Type B pancreatic cell (in vitro differentiated cells): ENCODE measurements at regions not wholly inside any gene's neighbourhood (a gene's known extent, or its start where the extent isn't known, plus 50 kb on each side); places are given as distances from the start of the nearest gene placed in this dataset.

Experiments
- DNase-seq: peaks from one replicate; pipeline ENCODE4 v3.0.0; 2021; ENCODE audit warnings: mixed read lengths; ENCODE audit not compliant: unreplicated experiment; ENCODE audit errors: extremely low spot score
- H3K27ac Mint-ChIP-seq: 2 replicates; pipeline ENCODE4 v1.8.0; 2021; ENCODE audit warnings: mild to moderate bottlenecking, mixed read lengths
- H3K27me3 Mint-ChIP-seq: 2 replicates; pipeline ENCODE4 v1.8.0; 2021; ENCODE audit warnings: mixed read lengths
- H3K36me3 Mint-ChIP-seq: 2 replicates; pipeline ENCODE4 v1.8.0; 2021; ENCODE audit warnings: mixed read lengths
- H3K4me1 Mint-ChIP-seq: one replicate; pipeline ENCODE4 v1.8.0; 2021; ENCODE audit warnings: mixed read lengths; ENCODE audit not compliant: unreplicated experiment
- H3K4me3 Mint-ChIP-seq: 2 replicates; pipeline ENCODE4 v1.8.0; 2021; ENCODE audit warnings: mild to moderate bottlenecking, mixed read lengths
- H3K9me3 Mint-ChIP-seq: 2 replicates; pipeline ENCODE4 v1.8.0; 2021; ENCODE audit warnings: mixed read lengths
- TF ChIP-seq, protein P1 (sequence below): fragments of 200-600 bp; sonication (generic); conservative IDR thresholded peaks from 2 replicates; pipeline ENCODE4 v1.5.0; 2021; ENCODE audit warnings: antibody characterized with exemption, mild to moderate bottlenecking

DNA sequence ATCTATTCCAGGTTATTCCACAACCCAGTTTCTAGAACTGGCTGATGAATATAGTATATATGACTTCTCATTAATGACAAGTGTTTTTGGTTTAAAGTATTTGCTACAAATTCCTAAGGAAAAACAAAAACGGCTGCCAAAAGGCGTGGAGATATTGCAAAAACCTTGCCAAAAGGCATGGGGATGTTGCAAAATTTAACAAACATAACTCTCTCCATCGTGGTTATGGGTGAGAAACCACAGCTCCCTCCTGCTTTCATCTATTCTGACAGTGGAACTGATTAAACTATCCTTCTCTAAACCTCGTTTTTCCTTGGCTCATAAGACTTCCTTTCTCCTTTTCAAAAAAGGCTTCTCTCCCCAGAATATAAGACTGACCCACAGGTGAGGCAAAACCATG, 342.0 kb upstream of the PDZRN3 start:
- H3K9me3 Mint-ChIP-seq, result peaks cover 5% of the 10 kb centered on the region

DNA sequence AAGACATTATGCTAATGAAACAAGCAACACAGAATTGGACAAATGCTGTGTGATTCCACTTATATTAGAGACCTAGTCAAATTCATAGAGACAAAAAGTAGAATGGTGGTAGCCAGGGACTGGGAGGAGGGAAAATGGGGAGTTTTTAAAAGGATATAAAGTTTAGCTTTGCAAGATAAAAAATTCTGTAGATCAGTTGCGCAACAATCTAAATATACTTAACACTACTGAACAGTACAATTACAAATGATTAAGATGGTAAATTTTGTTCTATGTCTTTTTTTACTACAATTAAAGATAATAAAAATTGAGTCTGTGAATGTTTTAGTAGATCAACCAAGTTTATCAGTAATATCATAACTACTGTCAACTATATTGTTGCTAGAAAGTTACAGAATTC, 340.1 kb upstream of the PDZRN3 start:
- no peak for DNase-seq
- Mint-ChIP-seq H3K4me1 (no peaks in the 10 kb centered on the region), H3K27me3 (no peaks in the 10 kb centered on the region), H3K4me3 (no peak overlapping the region), H3K27ac (no peak overlapping the region), H3K9me3 (no peaks in the 10 kb centered on the region), H3K36me3 (no peaks in the 10 kb centered on the region)
- TF ChIP-seq, protein P1, sequence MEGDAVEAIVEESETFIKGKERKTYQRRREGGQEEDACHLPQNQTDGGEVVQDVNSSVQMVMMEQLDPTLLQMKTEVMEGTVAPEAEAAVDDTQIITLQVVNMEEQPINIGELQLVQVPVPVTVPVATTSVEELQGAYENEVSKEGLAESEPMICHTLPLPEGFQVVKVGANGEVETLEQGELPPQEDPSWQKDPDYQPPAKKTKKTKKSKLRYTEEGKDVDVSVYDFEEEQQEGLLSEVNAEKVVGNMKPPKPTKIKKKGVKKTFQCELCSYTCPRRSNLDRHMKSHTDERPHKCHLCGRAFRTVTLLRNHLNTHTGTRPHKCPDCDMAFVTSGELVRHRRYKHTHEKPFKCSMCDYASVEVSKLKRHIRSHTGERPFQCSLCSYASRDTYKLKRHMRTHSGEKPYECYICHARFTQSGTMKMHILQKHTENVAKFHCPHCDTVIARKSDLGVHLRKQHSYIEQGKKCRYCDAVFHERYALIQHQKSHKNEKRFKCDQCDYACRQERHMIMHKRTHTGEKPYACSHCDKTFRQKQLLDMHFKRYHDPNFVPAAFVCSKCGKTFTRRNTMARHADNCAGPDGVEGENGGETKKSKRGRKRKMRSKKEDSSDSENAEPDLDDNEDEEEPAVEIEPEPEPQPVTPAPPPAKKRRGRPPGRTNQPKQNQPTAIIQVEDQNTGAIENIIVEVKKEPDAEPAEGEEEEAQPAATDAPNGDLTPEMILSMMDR, result no peak

More for the DNA sequence above, 342.0 kb upstream of the PDZRN3 start:
- Mint-ChIP-seq H3K4me3 (no peak overlapping the region), H3K27me3 (no peaks in the 10 kb centered on the region), H3K4me1 (no peaks in the 10 kb centered on the region), H3K36me3 (no peaks in the 10 kb centered on the region), H3K27ac (no peak overlapping the region)
- TF ChIP-seq, protein P1, result no peak
- DNase-seq, result no peak

DNA sequence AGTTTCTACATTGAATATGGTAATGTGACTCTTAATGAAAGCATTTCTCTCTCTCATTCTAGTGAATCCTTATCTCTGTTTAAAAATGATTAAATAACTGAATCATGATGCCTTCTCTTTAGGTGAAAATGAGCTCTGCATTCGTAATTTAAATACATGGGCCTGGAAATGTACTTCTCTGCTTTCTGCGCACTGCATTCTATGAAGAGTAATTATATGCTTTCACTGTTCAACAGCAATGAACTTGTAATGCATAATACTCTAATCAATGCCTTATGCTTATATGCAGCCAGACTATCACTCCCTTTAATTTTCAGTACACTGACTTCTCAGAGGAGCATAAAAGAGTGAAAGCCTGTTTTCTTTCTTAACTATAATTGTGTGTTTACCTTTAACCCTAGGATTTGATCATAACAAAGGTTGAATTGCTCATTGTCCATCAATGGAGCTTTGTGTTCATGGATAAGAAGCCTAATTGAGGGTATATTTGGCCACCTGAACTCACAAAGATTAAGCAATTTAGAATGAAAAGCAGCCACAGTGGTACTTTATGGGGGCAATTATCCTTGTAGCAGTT, 330.8 kb upstream of the PDZRN3 start:
- TF ChIP-seq, protein P1, result no peak
- Mint-ChIP-seq H3K9me3 (peaks cover 5% of the 10 kb centered on the region), H3K36me3 (no peaks in the 10 kb centered on the region), H3K4me3 (no peak overlapping the region), H3K27ac (no peak overlapping the region), H3K27me3 (no peaks in the 10 kb centered on the region), H3K4me1 (peaks cover 13% of the 10 kb centered on the region)
- DNase-seq, result no peak

DNA sequence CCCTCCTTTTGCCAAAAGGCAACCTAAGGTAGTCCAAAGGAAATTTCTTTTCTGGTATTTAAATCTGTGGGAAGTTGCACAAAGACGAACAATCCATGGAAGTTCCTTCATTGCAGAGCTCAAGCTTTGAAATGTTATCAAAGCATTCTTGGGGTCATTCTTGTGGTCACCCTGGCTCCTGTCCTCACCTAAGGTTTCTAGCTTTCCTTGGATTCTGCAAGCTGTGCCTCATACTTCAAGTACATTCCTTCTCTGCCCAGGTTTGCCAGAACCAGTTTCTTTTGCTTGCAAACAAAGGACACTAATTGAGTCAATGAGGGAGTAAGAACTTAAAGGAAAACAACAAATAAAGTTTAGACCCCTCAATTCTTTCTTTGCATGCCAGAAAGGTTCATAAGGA, 329.8 kb upstream of the PDZRN3 start:
- H3K36me3 Mint-ChIP-seq, result no peaks in the 10 kb centered on the region
- no peak overlapping the region for H3K4me3 Mint-ChIP-seq
- DNase-seq, result no peak
- TF ChIP-seq, protein P1, result no peak
- H3K27me3 Mint-ChIP-seq, result no peaks in the 10 kb centered on the region
- H3K4me1 Mint-ChIP-seq, result peaks cover 18% of the 10 kb centered on the region
- no peak overlapping the region for H3K27ac Mint-ChIP-seq
- peaks cover 5% of the 10 kb centered on the region for H3K9me3 Mint-ChIP-seq

DNA sequence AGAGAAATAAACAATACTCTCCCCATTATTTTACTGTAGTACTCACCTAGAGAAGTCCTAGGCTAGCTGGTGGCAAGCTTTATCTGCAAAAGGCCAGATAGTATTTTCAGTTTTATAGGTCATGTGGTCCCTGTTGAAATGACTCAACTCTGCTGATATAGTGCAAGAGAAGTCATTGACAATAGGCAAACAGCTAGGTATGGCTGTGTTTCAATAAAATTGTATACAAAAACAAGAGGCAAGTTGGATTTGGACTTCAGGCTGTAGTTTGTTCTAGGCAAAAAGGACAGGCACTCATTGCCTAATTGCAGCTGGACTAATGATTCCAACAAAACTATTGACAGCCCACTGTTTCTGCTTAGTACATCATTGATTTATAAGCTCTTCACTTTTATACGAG, 328.0 kb upstream of the PDZRN3 start:
- H3K27me3 Mint-ChIP-seq, result no peaks in the 10 kb centered on the region
- no peak overlapping the region for H3K4me3 Mint-ChIP-seq
- no peak for DNase-seq
- H3K9me3 Mint-ChIP-seq, result no peaks in the 10 kb centered on the region
- peaks cover 18% of the 10 kb centered on the region for H3K4me1 Mint-ChIP-seq
- H3K36me3 Mint-ChIP-seq, result no peaks in the 10 kb centered on the region
- no peak overlapping the region for H3K27ac Mint-ChIP-seq
- TF ChIP-seq, protein P1, result no peak
